ENCODE measurements at regions not wholly inside any gene's neighbourhood (a gene's known extent, or its start where the extent isn't known, plus 50 kb on each side); places are given as distances from the start of the nearest gene placed in this dataset.

- TF ChIP-seq, protein P1, sequence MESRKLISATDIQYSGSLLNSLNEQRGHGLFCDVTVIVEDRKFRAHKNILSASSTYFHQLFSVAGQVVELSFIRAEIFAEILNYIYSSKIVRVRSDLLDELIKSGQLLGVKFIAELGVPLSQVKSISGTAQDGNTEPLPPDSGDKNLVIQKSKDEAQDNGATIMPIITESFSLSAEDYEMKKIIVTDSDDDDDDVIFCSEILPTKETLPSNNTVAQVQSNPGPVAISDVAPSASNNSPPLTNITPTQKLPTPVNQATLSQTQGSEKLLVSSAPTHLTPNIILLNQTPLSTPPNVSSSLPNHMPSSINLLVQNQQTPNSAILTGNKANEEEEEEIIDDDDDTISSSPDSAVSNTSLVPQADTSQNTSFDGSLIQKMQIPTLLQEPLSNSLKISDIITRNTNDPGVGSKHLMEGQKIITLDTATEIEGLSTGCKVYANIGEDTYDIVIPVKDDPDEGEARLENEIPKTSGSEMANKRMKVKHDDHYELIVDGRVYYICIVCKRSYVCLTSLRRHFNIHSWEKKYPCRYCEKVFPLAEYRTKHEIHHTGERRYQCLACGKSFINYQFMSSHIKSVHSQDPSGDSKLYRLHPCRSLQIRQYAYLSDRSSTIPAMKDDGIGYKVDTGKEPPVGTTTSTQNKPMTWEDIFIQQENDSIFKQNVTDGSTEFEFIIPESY (IDR thresholded peaks at IDR 0.05): no peak
- TF ChIP-seq YY1 (IDR thresholded peaks at IDR 0.05; ENCODE audit: low read depth, low read length) (no peak), PRDM15 (CRISPR knock-in tag; IDR thresholded peaks at IDR 0.05) (no peak), SMAD1 (IDR thresholded peaks at IDR 0.05; ENCODE audit: low read depth, partially characterized antibody) (no peak), TBL1XR1 (IDR thresholded peaks at IDR 0.05; ENCODE audit: low read depth, low read length) (no peak), CEBPB (IDR thresholded peaks at IDR 0.05; ENCODE audit: borderline replicate concordance in 1 of 2, low read depth in 2 of 2, low read length in 2 of 2) (no peak), TAF1 (IDR thresholded peaks at IDR 0.05; ENCODE audit: borderline replicate concordance, low read depth, low read length) (no peak), USF2 (IDR thresholded peaks at IDR 0.05; ENCODE audit: borderline replicate concordance, low read depth, low read length) (no peak), ZBTB11 (CRISPR knock-in tag; IDR thresholded peaks at IDR 0.05) (no peak), CTCF (IDR thresholded peaks at IDR 0.05 in 2 of 3, conservative IDR thresholded peaks at IDR 0.05 in 1 of 3; ENCODE audit: control insufficient read depth in 2 of 3, extremely low read depth in 1 of 3, insufficient read depth in 1 of 3, low read depth in 3 of 3, low read length in 3 of 3) (no peak), CBFB (IDR thresholded peaks at IDR 0.05; ENCODE audit: low read depth) (no peak), EP300 (IDR thresholded peaks at IDR 0.05; ENCODE audit: borderline replicate concordance in 1 of 2, control insufficient read depth in 1 of 2, low read depth in 2 of 2, low read length in 2 of 2) (no peak)
These were observed 145.5 kb upstream of the CELF2 start for GRCh38 chr10:10872035-10872673.
